NCI-H2107 treated with DMSO at 0.1 percent for 48 hours (cell line): ENCODE measurements at regions not wholly inside any gene's neighbourhood (a gene's known extent, or its start where the extent isn't known, plus 50 kb on each side); places are given as distances from the start of the nearest gene placed in this dataset.
"Not testable (repeated sequence)": the region's sequence is repeated elsewhere in the genome, so short reads cannot be mapped to it uniquely, and the experiment has no call there.

Experiments
- DNase-seq: peaks from one replicate; lab custom pipeline; 2025; ENCODE audit not compliant: unreplicated experiment; lab: John Stamatoyannopoulos, UW

- no peak for DNase-seq
Observed at GRCh38 chr7:17083392-17084165, 201.8 kb upstream of the AGR3 start.

DNA sequence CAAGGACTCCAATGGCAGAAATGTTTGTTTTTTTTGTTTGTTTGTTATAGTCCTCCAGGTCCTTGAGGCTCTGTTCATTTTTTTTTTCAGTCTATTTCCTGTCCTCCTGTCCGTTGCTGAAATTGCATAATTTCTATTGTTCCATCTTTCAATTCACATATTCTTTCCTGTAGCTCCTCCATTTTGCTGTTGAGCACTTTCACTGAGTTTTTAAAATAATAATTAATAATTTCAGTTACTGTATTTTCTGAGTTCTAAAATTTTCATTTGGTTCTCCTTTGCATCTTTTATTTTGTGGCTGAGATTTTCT, 202.3 kb upstream of the AGR3 start:
- no peak for DNase-seq

- no peak for DNase-seq
Observed at GRCh38 chr7:17085186-17085585, 203.4 kb upstream of the AGR3 start.

- DNase-seq, result no peak
Observed at GRCh38 chr7:17086403-17086802, 204.6 kb upstream of the AGR3 start.

DNA sequence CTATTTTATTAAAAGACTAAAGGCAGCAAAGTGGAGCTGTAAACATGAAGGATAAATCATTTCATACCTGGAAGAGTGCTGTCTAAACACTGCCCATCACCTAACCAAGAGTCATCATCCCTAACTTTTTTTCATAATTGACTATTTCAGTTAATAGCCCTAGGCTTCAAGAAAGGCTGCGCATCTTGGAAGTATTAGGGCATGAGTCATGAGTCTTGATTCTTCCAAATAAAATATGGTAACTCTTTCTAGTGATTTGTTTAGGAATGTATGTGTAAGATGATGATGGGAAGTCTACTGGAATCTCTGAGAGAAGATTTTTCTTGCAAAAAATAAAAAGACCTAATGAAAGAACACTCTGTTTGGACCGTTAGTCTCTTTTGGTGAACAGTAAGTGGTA, 207.7 kb upstream of the AHR start:
- no peak for DNase-seq

- no peak for DNase-seq
Observed at GRCh38 chr7:17093461-17093860, 205.0 kb upstream of the AHR start.

- no peak for DNase-seq
Observed at GRCh38 chr7:17094963-17095574, 203.4 kb upstream of the AHR start.

GRCh38 chr7:17095931-17096330, 202.5 kb upstream of the AHR start:
- no peak for DNase-seq

- no peak for DNase-seq
Observed at GRCh38 chr7:17097668-17098297, 200.7 kb upstream of the AHR start.

DNA sequence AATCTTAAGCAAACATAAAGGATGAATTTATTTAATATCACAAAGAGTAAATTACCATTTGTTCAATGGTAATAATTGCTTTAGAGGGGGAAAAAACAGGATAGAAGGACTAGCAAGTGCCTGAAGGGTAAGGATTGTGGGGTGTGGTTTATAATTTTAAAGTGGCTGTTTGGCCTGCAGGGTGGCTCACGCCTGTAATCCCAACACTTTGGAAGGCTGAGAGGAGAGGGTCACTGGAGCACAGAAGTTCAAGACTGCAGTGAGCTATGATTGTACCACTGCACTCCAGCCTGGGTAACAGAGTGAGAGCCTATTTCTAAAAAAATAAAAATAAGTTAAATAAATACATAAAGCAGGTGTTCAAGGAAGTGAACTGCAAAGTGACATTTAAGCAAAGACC, 199.9 kb upstream of the AHR start:
- DNase-seq, result no peak

GRCh38 chr7:17099083-17099973, 199.1 kb upstream of the AHR start:
- DNase-seq, result no peak

DNA sequence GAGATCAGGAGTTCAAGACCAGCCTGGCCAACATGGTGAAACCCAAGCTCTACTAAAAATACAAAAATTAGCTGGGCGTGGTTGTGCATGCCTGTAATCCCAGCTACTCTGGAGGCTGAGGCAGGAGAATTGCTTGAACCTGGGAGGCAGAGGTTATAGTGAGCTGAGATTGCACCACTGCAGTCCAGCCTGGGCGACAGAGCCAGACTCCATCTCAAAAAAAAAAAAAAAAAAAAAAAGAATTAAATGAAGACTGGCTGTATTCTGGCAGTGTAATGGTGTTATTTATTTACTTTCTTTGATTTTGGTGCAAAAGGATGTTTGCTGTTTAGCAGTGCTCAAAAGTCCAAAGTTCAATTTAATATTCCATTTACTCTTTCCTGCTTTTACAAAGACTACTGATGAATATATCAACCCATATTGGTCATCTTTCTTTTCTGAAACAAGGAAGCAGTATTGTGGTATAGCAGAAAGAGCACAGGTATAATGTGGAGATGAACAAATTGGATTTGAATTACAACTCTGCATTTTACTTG, 198.4 kb upstream of the AHR start:
- not testable (repeated sequence) for DNase-seq

GRCh38 chr7:17101207-17101696, 197.2 kb upstream of the AHR start:
- DNase-seq, result no peak

DNA sequence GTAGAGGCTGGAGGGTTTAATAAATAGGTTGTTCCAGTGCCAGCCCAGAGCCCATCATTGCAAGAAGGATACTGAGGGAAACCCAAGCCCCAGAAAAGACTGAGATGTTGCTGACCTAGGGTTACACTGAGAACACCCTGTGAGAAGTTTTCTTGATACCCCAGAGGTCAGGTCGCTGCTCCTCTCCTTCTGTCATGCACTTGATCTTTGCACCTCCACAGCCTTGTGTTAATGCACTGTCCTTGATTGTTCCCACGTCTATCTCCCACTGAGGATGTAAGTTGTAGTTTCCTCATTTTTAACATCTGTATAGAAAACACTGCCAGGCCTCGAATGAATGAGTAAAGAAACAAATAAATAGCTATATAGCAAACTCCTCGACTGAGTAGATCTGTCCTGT, 195.3 kb upstream of the AHR start:
- DNase-seq, result no peak

GRCh38 chr7:17103984-17104383, 194.5 kb upstream of the AHR start:
- DNase-seq, result no peak

DNA sequence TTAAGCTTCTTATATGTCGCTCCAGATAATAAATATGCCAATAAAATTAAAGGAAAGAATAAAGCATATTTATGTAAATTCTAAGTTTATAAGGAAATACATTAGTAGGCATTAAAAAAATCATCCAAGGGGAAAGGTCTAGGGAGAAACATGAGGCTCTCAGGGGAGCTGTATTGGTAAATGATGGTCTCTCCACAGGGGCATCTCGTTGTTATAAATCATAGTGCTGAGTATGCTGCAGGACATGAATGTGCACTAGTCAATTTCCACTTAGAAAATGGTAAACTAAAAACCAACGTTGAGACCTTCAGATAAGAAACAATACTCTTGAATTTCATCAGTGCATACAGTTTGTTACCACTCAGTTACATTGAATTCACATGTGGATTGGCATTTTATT, 194.0 kb upstream of the AHR start:
- DNase-seq, result no peak

DNA sequence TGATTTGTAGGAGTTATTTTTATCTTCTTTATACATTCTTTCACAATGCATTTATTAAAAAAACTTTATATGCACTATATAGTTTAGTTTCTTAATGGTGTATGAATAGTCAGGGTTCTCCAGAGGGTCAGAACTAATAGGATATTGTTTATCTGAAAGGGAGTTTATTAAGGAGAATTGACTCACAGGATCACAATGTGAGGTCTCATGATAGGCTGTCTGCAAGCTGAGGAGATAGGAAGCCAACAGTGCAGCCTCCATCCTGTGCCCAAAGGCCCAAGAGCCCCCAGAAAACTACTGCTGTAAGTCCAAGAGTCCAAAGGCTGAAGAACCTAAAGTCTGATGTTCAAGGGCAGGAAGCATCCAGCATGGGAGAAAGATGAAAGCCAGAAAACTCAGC, 192.8 kb upstream of the AHR start:
- DNase-seq, result no peak

DNA sequence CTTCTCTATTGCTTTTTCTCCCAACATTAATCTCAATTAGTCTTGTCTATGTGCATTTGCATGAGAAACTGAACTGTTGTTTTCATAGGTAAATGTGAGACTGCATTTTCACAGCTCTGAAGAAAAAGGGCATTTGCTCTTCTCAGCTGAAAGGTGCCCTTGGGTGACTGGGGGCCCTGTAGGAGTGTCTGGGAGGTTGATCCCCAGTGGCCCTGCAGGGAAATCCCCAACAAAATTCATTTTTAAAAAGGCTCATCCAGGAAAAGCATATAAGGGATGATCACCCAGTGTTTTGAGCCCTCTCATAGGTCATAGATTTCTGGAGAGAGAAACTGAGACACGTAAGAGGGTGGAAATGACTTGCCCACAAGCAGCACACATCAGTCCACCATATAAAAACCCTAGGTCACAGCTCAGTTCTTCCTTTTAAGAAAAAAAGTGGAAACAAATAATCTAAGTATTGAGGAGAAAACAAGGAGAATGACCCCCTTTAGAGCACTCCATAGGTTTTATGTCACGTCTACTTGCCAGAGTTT, 190.3 kb upstream of the AHR start:
- no peak for DNase-seq

GRCh38 chr7:17109020-17109419, 189.4 kb upstream of the AHR start:
- DNase-seq, result no peak

DNA sequence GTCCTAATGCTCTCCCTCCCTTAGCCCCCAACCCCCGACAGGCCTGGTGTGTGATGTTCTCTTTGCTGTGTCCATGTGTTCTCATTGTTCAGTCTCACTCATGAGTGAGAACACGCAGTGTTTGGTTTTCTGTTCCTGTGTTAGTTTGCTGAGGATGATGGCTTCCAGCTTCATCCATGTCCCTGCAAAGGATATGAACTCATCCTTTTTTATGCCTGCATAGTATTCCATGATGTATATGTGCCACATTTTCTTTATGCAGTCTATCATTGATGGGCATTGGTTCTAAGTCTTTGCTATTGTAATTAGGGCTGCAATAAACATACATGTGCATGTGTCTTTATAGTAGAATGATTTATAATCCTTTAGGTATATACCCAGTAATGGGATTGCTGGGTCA, 184.7 kb upstream of the AHR start:
- DNase-seq, result not testable (repeated sequence)

DNA sequence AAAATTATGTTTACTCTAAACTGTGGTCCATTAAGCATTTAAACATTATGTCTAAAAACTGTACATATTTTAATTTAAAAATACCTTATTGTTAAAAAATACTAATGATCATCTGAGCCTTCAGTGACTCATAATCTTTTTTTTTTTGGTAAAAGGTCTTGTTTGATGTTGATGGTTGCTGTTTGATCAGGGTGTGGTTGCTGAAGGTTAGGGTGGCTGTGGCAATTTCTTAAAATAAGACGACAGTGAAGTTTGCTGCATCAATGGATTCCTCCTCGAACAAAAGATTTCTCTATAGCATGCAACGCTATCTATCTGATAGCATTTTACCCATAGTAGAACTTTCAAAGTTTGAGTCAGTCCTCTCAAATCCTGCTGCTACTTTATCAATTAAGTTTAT, 180.0 kb upstream of the AHR start:
- DNase-seq, result no peak
